ENCODE measurements at regions not wholly inside any gene's neighbourhood (a gene's known extent, or its start where the extent isn't known, plus 50 kb on each side); places are given as distances from the start of the nearest gene placed in this dataset.
"Not testable (repeated sequence)": the region's sequence is repeated elsewhere in the genome, so short reads cannot be mapped to it uniquely, and the experiment has no call there.

GRCh38 chr13:74550039-74550438, 415.8 kb upstream of the KLF12 start:
- H3K4me3 ChIP-seq (ENCODE audit: low read depth, low read length), result no peak overlapping the region
- no peak for DNase-seq (ENCODE audit: low read depth)
- no peak for TF ChIP-seq CTCF (IDR thresholded peaks at IDR 0.05; ENCODE audit: control insufficient read depth, extremely low read depth, insufficient read depth)

DNA sequence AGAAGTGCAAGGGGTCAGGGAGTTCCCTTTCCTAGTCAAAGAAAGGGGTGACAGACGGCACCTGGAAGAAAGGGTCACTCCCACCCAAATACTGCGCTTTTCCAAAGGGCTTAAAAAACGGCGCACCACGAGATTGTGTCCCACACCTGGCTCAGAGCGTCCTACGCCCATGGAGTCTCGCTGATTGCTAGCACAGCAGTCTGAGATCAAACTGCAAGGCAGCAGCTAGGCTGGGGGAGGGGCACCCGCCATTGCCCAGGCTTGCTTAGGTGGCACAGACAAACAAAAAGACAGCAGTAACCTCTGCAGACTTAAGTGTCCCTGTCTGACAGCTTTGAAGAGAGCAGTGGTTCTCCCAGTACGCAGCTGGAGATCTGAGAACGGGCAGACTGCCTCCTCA, 402.4 kb upstream of the KLF12 start:
- H3K4me3 ChIP-seq (ENCODE audit: low read depth, low read length); DNase-seq (ENCODE audit: low read depth): not testable (repeated sequence)

GRCh38 chr13:74533226-74533625, 399.0 kb upstream of the KLF12 start:
- TF ChIP-seq CTCF (IDR thresholded peaks at IDR 0.05; ENCODE audit: control insufficient read depth, extremely low read depth, insufficient read depth), result no peak
- no peak overlapping the region for H3K4me3 ChIP-seq (ENCODE audit: low read depth, low read length)
- no peak for DNase-seq (ENCODE audit: low read depth)

GRCh38 chr13:74530011-74530410, 395.8 kb upstream of the KLF12 start:
- TF ChIP-seq CTCF (IDR thresholded peaks at IDR 0.05; ENCODE audit: control insufficient read depth, extremely low read depth, insufficient read depth), result no peak
- no peak overlapping the region for H3K4me3 ChIP-seq (ENCODE audit: low read depth, low read length)
- DNase-seq (ENCODE audit: low read depth), result no peak

DNA sequence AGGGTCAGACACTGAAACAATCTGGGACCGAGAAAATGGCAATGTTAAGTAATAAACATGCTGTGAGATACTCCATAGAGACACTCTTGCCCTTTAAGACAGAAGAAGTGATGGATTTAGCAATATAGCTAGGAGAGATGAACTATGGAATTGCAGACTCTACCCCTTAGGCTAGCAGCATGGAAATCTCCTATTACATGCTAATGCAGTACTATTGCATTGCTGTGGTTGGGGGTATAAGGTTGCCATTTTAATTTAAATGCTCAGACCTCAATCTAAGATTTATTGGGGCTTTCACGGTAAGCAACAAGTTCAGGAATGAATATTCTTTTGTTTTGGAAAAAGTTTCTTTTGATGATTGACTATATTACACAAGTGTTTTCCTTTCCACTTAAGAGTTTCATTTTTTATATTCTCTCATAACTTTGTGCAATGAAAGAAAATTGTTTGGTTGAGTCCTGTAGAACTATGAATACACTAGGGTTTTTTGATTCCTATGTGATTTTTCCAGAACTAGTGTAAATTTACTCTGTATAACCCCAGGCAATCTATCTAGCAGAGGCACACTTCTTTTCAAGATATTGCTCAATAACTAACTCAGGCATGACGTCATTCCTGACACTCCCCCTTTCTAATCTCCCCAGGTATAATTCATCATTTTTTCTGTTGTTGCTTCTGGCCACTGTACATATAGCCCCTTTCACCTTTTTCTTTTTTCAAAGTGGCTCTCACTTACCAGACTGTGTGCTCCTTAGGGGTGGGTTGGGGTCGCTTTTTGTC, 394.7 kb upstream of the KLF12 start:
- no peak overlapping the region for H3K4me3 ChIP-seq (ENCODE audit: low read depth, low read length)
- DNase-seq (ENCODE audit: low read depth), result no peak
- no peak for TF ChIP-seq CTCF (IDR thresholded peaks at IDR 0.05; ENCODE audit: control insufficient read depth, extremely low read depth, insufficient read depth)

GRCh38 chr13:74523057-74523456, 388.9 kb upstream of the KLF12 start:
- no peak for DNase-seq (ENCODE audit: low read depth)
- no peak for TF ChIP-seq CTCF (IDR thresholded peaks at IDR 0.05; ENCODE audit: control insufficient read depth, extremely low read depth, insufficient read depth)
- no peak overlapping the region for H3K4me3 ChIP-seq (ENCODE audit: low read depth, low read length)

GRCh38 chr13:74511523-74511922, 377.3 kb upstream of the KLF12 start:
- H3K4me3 ChIP-seq (ENCODE audit: low read depth, low read length), result no peak overlapping the region
- no peak for DNase-seq (ENCODE audit: low read depth)
- TF ChIP-seq CTCF (IDR thresholded peaks at IDR 0.05; ENCODE audit: control insufficient read depth, extremely low read depth, insufficient read depth), result no peak

All from LNCaP clone FGC (cell line).